ENCODE measurements at regions not wholly inside any gene's neighbourhood (a gene's known extent, or its start where the extent isn't known, plus 50 kb on each side); places are given as distances from the start of the nearest gene placed in this dataset.

- H3K4me3 ChIP-seq (ENCODE audit: low read depth, low read length) = no peak overlapping the region
- no peak for TF ChIP-seq CTCF (IDR thresholded peaks at IDR 0.05; ENCODE audit: low read depth, low read length, missing control alignments)
- no peak for DNase-seq (ENCODE audit: low read depth)
Observed at GRCh38 chr14:104470588-104470987, 109.0 kb upstream of the C14orf180 start.

DNA sequence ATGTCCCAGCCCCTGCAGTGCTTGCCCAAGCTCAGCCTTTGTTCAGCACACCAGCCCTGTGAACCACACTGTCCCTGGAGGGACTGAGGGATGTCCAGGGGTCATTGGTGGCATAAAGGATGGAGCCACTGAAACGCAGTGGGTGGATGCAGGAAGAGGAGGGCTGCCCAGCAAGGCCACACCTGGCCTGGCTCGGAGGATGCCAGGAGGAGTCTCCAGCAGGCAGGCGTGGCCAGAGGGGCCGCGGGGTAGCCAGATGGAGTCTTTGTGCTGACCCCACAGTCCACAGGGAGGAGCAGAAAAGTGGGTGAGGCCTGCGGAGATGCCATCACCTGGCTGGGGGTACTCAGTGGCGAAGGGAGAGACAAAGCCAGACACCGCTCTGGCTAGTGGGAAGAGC lies 108.5 kb upstream of the C14orf180 start:
- H3K4me3 ChIP-seq (ENCODE audit: low read depth, low read length) = no peak overlapping the region
- TF ChIP-seq CTCF (IDR thresholded peaks at IDR 0.05; ENCODE audit: low read depth, low read length, missing control alignments) = no peak
- DNase-seq (ENCODE audit: low read depth) = no peak

GRCh38 chr14:104472073-104472472 lies 107.5 kb upstream of the C14orf180 start:
- TF ChIP-seq CTCF (IDR thresholded peaks at IDR 0.05; ENCODE audit: low read depth, low read length, missing control alignments) = no peak
- DNase-seq (ENCODE audit: low read depth) = no peak
- H3K4me3 ChIP-seq (ENCODE audit: low read depth, low read length) = no peak overlapping the region

- no peak for TF ChIP-seq CTCF (IDR thresholded peaks at IDR 0.05; ENCODE audit: low read depth, low read length, missing control alignments)
- no peak for DNase-seq (ENCODE audit: low read depth)
Observed at GRCh38 chr14:104472536-104473243, 106.9 kb upstream of the C14orf180 start.

GRCh38 chr14:104473244-104473565 lies 106.4 kb upstream of the C14orf180 start:
- TF ChIP-seq CTCF (IDR thresholded peaks at IDR 0.05; ENCODE audit: low read depth, low read length, missing control alignments) = no peak
- DNase-seq (ENCODE audit: low read depth) = no peak

More at GRCh38 chr14:104472536-104473243, 106.9 kb upstream of the C14orf180 start:
- H3K4me3 ChIP-seq (ENCODE audit: low read depth, low read length) = no peak overlapping the region

DNA sequence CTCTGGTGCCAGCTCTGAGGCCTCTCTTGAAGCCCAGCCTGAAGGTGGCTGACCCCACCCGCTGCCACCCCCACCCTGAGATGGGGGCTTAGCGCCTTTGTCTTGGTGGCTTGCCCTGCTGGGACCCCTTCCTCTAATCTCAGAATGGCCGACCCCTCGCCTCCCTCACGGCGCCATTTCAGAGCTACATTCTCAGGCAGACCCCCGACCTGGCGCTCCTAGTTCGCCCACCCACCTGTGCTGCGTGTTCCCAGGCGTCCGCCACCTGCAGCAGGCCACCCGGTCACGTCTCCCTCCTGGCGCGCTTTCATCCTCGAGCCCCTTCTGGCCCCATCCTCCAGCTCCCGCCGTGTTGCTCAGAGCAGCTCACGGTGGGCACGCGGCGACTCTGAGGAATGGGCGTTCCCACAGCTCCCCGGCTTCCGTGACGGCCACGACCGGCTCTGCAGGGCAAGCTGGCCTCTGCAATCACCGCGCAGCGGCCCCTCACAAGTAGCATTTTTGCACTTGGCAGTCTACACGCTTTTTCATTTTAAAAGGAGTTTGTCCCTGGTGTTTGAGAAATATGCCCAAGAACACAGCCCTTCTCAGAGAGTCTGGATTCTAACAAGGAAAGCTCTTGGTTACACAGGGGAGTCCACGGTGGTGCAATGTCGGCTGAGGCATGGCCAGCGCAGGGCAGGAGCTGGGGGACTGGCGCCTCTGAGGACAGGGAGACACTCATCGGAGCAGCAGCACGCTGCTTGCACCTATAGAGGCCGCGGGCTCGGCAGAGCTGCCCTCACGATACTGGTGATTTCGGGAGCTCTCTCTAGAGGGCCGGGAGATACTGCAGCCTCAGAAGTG lies 105.7 kb upstream of the C14orf180 start:
- no peak for DNase-seq (ENCODE audit: low read depth)
- H3K4me3 ChIP-seq (ENCODE audit: low read depth, low read length) = no peak overlapping the region
- no peak for TF ChIP-seq CTCF (IDR thresholded peaks at IDR 0.05; ENCODE audit: low read depth, low read length, missing control alignments)

More at GRCh38 chr14:104473244-104473565, 106.4 kb upstream of the C14orf180 start:
- H3K4me3 ChIP-seq (ENCODE audit: low read depth, low read length) = no peak overlapping the region

Data from GM12864 (cell line).